ENCODE measurements at regions not wholly inside any gene's neighbourhood (a gene's known extent, or its start where the extent isn't known, plus 50 kb on each side); places are given as distances from the start of the nearest gene placed in this dataset.

DNA sequence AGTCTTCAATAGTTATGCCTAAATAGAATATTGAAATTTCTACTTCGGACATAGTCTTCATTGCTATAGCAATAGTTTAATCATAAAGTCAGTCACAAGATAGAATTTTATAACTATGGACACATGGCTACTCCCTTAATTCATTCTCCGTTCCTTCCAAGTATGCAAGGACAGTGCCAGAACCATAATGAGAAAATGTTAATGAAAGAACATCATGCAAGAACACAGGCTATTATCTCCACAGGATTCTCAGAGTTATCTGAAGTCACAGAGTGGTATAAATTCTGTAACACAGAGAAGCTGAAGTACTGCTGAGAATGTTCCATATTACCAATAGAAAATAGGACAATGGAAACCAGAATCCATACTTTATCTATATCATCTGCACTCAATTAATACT lies 826.2 kb downstream of the EPHA7 start:
- no peaks in the 10 kb centered on the region for H3K9me3 ChIP-seq (ENCODE audit: low read depth)
- H3K27me3 ChIP-seq = no peaks in the 10 kb centered on the region
- H3K79me2 ChIP-seq = no peaks in the 10 kb centered on the region
- H3K36me3 ChIP-seq (replicated peaks; ENCODE audit: insufficient read depth, low read depth) = no peaks in the 10 kb centered on the region
- WGBS (ENCODE audit: low lambda C conversion rate, missing lambda C conversion rate) = 91% methylated on average over 2 of the region's 2 CpGs
- no peaks in the 10 kb centered on the region for H4K20me1 ChIP-seq (ENCODE audit: insufficient read depth, poor library complexity, severe bottlenecking)
- TF ChIP-seq EZH2phosphoT487 (IDR thresholded peaks at IDR 0.05; ENCODE audit: low read depth, severe bottlenecking, unreplicated experiment) = no peak
- TF ChIP-seq, protein P1, sequence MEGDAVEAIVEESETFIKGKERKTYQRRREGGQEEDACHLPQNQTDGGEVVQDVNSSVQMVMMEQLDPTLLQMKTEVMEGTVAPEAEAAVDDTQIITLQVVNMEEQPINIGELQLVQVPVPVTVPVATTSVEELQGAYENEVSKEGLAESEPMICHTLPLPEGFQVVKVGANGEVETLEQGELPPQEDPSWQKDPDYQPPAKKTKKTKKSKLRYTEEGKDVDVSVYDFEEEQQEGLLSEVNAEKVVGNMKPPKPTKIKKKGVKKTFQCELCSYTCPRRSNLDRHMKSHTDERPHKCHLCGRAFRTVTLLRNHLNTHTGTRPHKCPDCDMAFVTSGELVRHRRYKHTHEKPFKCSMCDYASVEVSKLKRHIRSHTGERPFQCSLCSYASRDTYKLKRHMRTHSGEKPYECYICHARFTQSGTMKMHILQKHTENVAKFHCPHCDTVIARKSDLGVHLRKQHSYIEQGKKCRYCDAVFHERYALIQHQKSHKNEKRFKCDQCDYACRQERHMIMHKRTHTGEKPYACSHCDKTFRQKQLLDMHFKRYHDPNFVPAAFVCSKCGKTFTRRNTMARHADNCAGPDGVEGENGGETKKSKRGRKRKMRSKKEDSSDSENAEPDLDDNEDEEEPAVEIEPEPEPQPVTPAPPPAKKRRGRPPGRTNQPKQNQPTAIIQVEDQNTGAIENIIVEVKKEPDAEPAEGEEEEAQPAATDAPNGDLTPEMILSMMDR (IDR thresholded peaks at IDR 0.05; ENCODE audit: poor library complexity) = no peak
- H2AFZ ChIP-seq = no peak overlapping the region
- no peaks in the 10 kb centered on the region for H3K9me2 ChIP-seq (replicated peaks; ENCODE audit: insufficient read depth)
- no peaks in the 10 kb centered on the region for H3K4me1 ChIP-seq (ENCODE audit: insufficient read depth)
- no peak overlapping the region for H3K4me2 ChIP-seq
- no peak for DNase-seq (ENCODE audit: low spot score)
- H3K4me3 ChIP-seq = no peak overlapping the region
- no peak overlapping the region for H3K27ac ChIP-seq

DNA sequence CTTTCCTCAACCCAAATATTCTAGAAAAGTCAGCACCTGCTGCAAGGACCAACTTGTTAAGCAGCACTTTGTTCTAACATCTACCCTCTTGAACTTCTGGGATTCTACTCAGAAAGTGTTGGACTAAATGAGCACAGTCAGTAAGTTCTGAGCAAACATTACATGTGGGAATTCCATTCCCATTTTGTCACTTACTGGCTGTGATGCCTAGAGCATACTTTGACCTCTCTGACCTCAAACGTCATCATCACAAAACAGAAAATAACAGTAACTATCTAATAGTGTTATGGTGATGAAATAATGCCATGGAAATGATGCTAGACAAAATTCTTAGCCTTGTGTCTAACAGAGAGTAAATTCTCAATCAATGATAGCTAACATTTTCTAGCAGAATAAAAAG lies 829.4 kb downstream of the EPHA7 start:
- H4K20me1 ChIP-seq (ENCODE audit: insufficient read depth, poor library complexity, severe bottlenecking) = no peaks in the 10 kb centered on the region
- H3K36me3 ChIP-seq (replicated peaks; ENCODE audit: insufficient read depth, low read depth) = no peaks in the 10 kb centered on the region
- TF ChIP-seq EZH2 (IDR thresholded peaks at IDR 0.05; ENCODE audit: borderline replicate concordance) (no peak), EZH2phosphoT487 (IDR thresholded peaks at IDR 0.05; ENCODE audit: low read depth, severe bottlenecking, unreplicated experiment) (no peak)
- TF ChIP-seq, protein P1 (IDR thresholded peaks at IDR 0.05; ENCODE audit: poor library complexity) = no peak
- no peak overlapping the region for H3K4me2 ChIP-seq
- no peaks in the 10 kb centered on the region for H3K79me2 ChIP-seq
- no peak overlapping the region for H3K27ac ChIP-seq
- no peaks in the 10 kb centered on the region for H3K9me3 ChIP-seq (ENCODE audit: low read depth)
- no peaks in the 10 kb centered on the region for H3K9me2 ChIP-seq (replicated peaks; ENCODE audit: insufficient read depth)
- no peak overlapping the region for H3K4me3 ChIP-seq
- no peaks in the 10 kb centered on the region for H3K4me1 ChIP-seq (ENCODE audit: insufficient read depth)
- no peak overlapping the region for H2AFZ ChIP-seq
- WGBS (ENCODE audit: low lambda C conversion rate, missing lambda C conversion rate) = 39% methylated on average over 1 of the region's 1 CpG
- H3K27me3 ChIP-seq = no peaks in the 10 kb centered on the region
- peak; percentile 7 for DNase-seq (ENCODE audit: low spot score)

DNA sequence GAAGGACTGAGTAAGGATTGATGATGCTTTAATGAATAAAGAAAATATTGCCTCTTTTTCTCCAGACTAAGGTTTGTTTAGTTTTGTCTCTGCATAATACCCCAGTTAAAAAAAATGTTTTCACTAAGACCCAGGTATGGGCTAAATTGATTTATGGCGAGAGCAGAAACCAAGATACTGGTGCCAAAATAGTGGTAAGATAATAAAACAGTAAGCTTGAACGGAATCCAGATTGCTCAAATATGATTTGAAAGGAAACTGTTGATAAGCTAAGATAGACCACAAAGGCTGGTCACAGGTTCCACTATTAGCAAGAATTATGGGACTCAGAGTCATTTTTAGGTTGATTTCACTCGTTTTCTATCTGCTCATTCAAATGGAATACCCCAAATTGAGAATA lies 831.2 kb downstream of the EPHA7 start:
- no peak for DNase-seq (ENCODE audit: low spot score)
- no peaks in the 10 kb centered on the region for H3K27me3 ChIP-seq
- no peak overlapping the region for H3K4me3 ChIP-seq
- H3K9me3 ChIP-seq (ENCODE audit: low read depth) = no peaks in the 10 kb centered on the region
- H3K4me2 ChIP-seq = no peak overlapping the region
- H3K27ac ChIP-seq = no peak overlapping the region
- WGBS (ENCODE audit: low lambda C conversion rate, missing lambda C conversion rate) = 69% methylated on average over 3 of the region's 3 CpGs
- H3K9me2 ChIP-seq (replicated peaks; ENCODE audit: insufficient read depth) = no peaks in the 10 kb centered on the region
- no peaks in the 10 kb centered on the region for H3K4me1 ChIP-seq (ENCODE audit: insufficient read depth)
- no peaks in the 10 kb centered on the region for H3K36me3 ChIP-seq (replicated peaks; ENCODE audit: insufficient read depth, low read depth)
- no peaks in the 10 kb centered on the region for H4K20me1 ChIP-seq (ENCODE audit: insufficient read depth, poor library complexity, severe bottlenecking)
- no peaks in the 10 kb centered on the region for H3K79me2 ChIP-seq
- H2AFZ ChIP-seq = no peak overlapping the region
- TF ChIP-seq, protein P1 (IDR thresholded peaks at IDR 0.05; ENCODE audit: poor library complexity) = no peak
- TF ChIP-seq EZH2phosphoT487 (IDR thresholded peaks at IDR 0.05; ENCODE audit: low read depth, severe bottlenecking, unreplicated experiment) (no peak), EZH2 (IDR thresholded peaks at IDR 0.05; ENCODE audit: borderline replicate concordance) (no peak)

DNA sequence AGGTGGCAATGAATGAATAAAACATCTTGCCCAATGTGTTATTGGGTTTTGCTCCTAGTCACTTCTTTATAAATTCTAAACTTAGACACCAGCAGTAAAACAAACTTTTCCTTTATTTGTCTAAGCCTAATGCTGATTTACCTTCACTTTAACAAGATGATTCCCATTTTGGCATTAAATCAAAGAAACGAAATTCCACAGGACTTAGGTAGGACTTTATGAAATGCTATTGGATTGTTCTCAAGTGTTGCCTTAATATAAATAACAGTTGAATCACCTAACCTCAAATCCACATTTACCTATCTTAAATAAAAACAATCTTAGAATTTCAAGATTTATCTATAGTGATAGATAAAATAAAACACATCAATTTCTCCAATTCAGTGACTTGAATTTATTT lies 831.8 kb downstream of the EPHA7 start:
- no peak for DNase-seq (ENCODE audit: low spot score)
- TF ChIP-seq EZH2 (IDR thresholded peaks at IDR 0.05; ENCODE audit: borderline replicate concordance) (no peak), EZH2phosphoT487 (IDR thresholded peaks at IDR 0.05; ENCODE audit: low read depth, severe bottlenecking, unreplicated experiment) (no peak)
- Histone ChIP-seq H2AFZ (no peak overlapping the region), H3K4me3 (no peak overlapping the region), H3K27ac (no peak overlapping the region), H3K36me3 (replicated peaks; ENCODE audit: insufficient read depth, low read depth) (no peaks in the 10 kb centered on the region), H3K4me1 (ENCODE audit: insufficient read depth) (no peaks in the 10 kb centered on the region), H3K4me2 (no peak overlapping the region), H3K9me3 (ENCODE audit: low read depth) (no peaks in the 10 kb centered on the region), H3K9me2 (replicated peaks; ENCODE audit: insufficient read depth) (no peaks in the 10 kb centered on the region), H4K20me1 (ENCODE audit: insufficient read depth, poor library complexity, severe bottlenecking) (no peaks in the 10 kb centered on the region), H3K79me2 (no peaks in the 10 kb centered on the region), H3K27me3 (no peaks in the 10 kb centered on the region)
- WGBS (ENCODE audit: low lambda C conversion rate, missing lambda C conversion rate) = 56% methylated on average over 1 of the region's 1 CpG

Data from hepatocyte (in vitro differentiated cells).